HCT116 (cell line): ENCODE measurements at regions not wholly inside any gene's neighbourhood (a gene's known extent, or its start where the extent isn't known, plus 50 kb on each side); places are given as distances from the start of the nearest gene placed in this dataset.

Source experiments
- CBX3 ChIP-seq: IDR thresholded peaks from 2 replicates; pipeline ENCODE4 v1.6.1; 2012; ENCODE audit warnings: low read depth
- CTCF ChIP-seq, 3 experiments: fragments of 200-600 bp in 1 of 3; sonication (generic) in 1 of 3; IDR thresholded peaks in 2 of 3; conservative IDR thresholded peaks in 1 of 3; 2 replicates each; pipeline ENCODE4 v1.5.1; 2012 to 2017; ENCODE audit warnings: low read depth in 2 of 3, low read length in 2 of 3, antibody characterized with exemption in 1 of 3, borderline replicate concordance in 1 of 3, control low read depth in 1 of 3, mild to moderate bottlenecking in 1 of 3, mixed read lengths in 1 of 3, mixed run types in 1 of 3, moderate library complexity in 1 of 3; ENCODE audit not compliant: insufficient read depth in 1 of 3
- EGR1 ChIP-seq: IDR thresholded peaks from 2 replicates; pipeline ENCODE4 v1.6.1; 2012; ENCODE audit warnings: low read depth
- EZH2 ChIP-seq: fragments of 200-600 bp; sonication (generic); IDR thresholded peaks from 2 replicates; pipeline ENCODE4 v1.6.1; 2017; ENCODE audit warnings: antibody characterized with exemption, mixed run types
- EZH2phosphoT487 ChIP-seq: fragments of 200-600 bp; IDR thresholded peaks from 2 replicates; pipeline ENCODE4 v1.6.1; 2018; ENCODE audit warnings: antibody characterized with exemption, borderline replicate concordance
- POLR2A ChIP-seq: IDR thresholded peaks from 2 replicates; pipeline ENCODE4 v1.7.0; 2011; ENCODE audit warnings: borderline replicate concordance; ENCODE audit not compliant: insufficient read depth, insufficient read length; ENCODE audit errors: extremely low read depth
- POLR2AphosphoS5 ChIP-seq: IDR thresholded peaks from 2 replicates; pipeline ENCODE4 v1.6.1; 2011; ENCODE audit warnings: mild to moderate bottlenecking, low read depth, low read length, moderate library complexity
- SIN3A ChIP-seq: IDR thresholded peaks from 2 replicates; pipeline ENCODE4 v1.6.1; 2012; ENCODE audit warnings: low read depth
- SP1 ChIP-seq: IDR thresholded peaks from 2 replicates; pipeline ENCODE4 v1.6.1; 2012; ENCODE audit warnings: low read depth
- SRF ChIP-seq: IDR thresholded peaks from 2 replicates; pipeline ENCODE4 v1.6.1; 2012; ENCODE audit warnings: low read depth
- ZFX ChIP-seq: fragments of 450-650 bp; IDR thresholded peaks from 2 replicates; pipeline ENCODE4 v1.6.1; 2017

- no peak for TF ChIP-seq SRF
- no peak for TF ChIP-seq SIN3A
- TF ChIP-seq CTCF (IDR thresholded peaks at IDR 0.05 in 2 of 3, conservative IDR thresholded peaks at IDR 0.05 in 1 of 3; ENCODE audit: borderline replicate concordance in 1 of 3, insufficient read depth in 1 of 3, low read depth in 2 of 3, low read length in 2 of 3) = no peak
- no peak for TF ChIP-seq EZH2
- no peak for TF ChIP-seq EZH2phosphoT487
- TF ChIP-seq EGR1 = no peak
- no peak for TF ChIP-seq SP1
- TF ChIP-seq ZFX = no peak
- no peak for TF ChIP-seq POLR2A
- no peak for TF ChIP-seq POLR2AphosphoS5
- TF ChIP-seq CBX3 = no peak
Observed at GRCh38 chr6:170208651-170209353, 82.1 kb downstream of the DLL1 start.
